GM21390 (cell line): ENCODE measurements at regions not wholly inside any gene's neighbourhood (a gene's known extent, or its start where the extent isn't known, plus 50 kb on each side); places are given as distances from the start of the nearest gene placed in this dataset.

Experiments used
- ATAC-seq: cut with Tn5 transposase; IDR thresholded peaks from one replicate; pipeline ENCODE4 v1.9.1; 2021; ENCODE audit not compliant: unreplicated experiment

DNA sequence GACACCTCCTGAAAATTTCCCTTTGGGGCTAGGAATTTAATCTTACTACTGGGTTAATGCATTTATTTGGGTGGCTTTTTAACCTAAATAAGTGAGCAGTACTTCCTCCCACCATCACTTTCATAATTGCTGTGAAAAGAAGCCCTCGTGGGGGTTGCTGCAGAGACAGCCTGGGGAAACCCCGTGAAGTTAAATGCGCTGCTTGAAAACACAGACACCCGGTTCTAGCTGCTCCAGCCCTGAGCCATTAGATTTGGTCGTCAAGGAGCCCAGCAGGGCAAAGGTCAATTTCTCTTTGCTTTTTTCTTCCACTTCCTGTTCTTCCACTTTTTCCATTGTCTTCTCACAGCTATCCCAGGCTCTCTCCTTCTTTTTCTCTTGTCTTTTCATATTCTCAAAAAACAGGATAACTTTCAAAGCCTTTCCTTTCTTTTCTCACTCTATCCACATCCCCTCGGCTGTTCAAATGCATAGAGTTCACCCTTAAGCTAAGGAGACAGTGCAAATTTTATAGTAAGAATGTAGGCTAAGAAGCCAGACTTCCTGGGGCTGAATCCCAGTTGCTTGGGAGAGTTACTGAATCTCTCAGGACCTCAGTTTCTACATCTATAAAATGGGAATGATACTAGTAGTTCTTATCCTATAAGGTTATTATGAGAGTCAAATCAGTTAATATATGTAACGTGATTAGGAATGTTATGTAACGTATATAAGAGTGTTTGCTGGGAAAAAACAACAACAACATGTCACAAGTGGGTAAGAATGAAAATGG, 91.5 kb upstream of the ZNF827 start:
- peak; percentile 80 for ATAC-seq

DNA sequence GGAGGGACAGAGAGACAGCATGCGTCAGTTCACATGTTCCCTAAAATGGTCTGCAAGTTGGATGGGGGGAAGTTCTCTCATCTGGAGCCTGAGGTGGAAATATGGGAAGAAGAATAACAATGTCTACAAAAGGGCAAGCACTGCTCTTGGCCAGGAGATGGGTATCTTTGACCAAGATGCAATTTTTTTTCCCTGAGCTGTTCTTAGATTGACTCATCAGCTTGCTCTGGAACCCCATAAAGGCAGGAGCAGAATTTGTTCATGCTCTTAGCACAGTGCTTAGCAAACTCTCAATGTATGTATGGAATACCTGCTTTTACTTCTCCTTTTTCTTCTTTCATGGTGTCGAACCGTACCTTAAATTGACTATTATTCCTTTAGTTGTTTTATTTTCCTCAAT, 90.5 kb upstream of the ZNF827 start:
- peak; percentile 48 for ATAC-seq

- no peak for ATAC-seq
Observed at GRCh38 chr4:146027761-146028160, 89.1 kb upstream of the ZNF827 start.

GRCh38 chr4:146023334-146023967, 84.8 kb upstream of the ZNF827 start:
- peak; percentile 99 for ATAC-seq

GRCh38 chr4:146022541-146022940, 83.9 kb upstream of the ZNF827 start:
- no peak for ATAC-seq

DNA sequence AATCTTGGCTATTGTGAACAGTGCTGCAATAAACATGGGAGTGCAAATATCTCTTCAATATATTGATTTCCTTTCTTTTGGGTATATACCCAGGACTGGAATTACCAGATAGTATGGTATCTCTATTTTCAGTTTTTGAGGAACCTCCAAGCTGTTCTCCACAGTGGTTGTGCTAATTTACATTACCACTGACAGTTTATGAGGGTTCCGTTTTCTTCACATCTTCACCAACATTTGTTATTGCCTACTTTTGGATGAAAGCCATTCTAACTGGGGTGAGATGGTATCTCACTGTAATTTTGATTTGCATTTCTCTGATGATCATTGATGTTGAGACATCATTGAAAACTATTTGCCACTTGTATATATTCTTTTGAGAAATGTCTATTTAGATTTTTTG, 79.6 kb upstream of the ZNF827 start:
- no peak for ATAC-seq

DNA sequence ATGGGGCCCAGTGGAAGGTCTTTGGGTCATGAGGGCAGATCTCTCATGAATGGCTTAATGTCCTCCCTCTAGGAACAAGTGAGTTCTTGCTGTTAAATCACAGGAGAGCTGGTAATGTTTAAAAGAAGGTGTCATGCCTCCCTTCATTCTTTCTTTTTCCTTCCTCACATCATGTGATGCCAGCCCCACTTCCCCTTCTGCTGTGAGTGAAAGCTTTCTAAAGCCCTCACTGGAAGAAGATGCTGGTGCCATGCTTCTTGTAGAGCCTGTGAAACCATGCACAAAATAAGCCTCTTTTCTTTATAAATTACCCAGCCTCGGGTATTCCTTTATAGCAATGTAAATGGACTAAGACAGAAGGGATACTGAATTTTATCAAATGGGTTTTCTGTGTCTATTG, 66.1 kb upstream of the ZNF827 start:
- ATAC-seq = no peak

- ATAC-seq = no peak
Observed at GRCh38 chr4:145988628-145989027, 50.0 kb upstream of the ZNF827 start.
